Right cardiac atrium (tissue), 5 donors: ENCODE measurements at regions not wholly inside any gene's neighbourhood (a gene's known extent, or its start where the extent isn't known, plus 50 kb on each side); places are given as distances from the start of the nearest gene placed in this dataset.
A peak's percentile ranks its signal among the peaks of the same experiment; 100 is the strongest.

ENCODE experiments used
- ATAC-seq, 2 donors: fragments of 200-7000 bp; cut with Tn5 transposase; one replicate each; pipeline versions ENCODE4 v1.8.0 to v1.9.1; 2020; ENCODE audit warnings: moderate library complexity in 2 of 2, mild to moderate bottlenecking in 1 of 2
- DNase-seq, 3 donors: peaks; one replicate each; pipeline ENCODE4 v3.0.0-alpha.2; 2020
- H3K27ac ChIP-seq: one replicate; pipeline ENCODE4 v1.5.1; 2013; ENCODE audit warnings: mild to moderate bottlenecking, low read length, control low read depth, moderate library complexity
- H3K27me3 ChIP-seq: one replicate; pipeline ENCODE4 v1.6.1; 2013; ENCODE audit not compliant: control insufficient read depth, insufficient read depth
- H3K4me1 ChIP-seq: one replicate; pipeline ENCODE4 v1.6.1; 2013; ENCODE audit warnings: low read length; ENCODE audit not compliant: control insufficient read depth, insufficient read depth
- H3K4me3 ChIP-seq: one replicate; pipeline ENCODE4 v1.5.1; 2013; ENCODE audit warnings: low read length, control low read depth
- H3K9me3 ChIP-seq: one replicate; pipeline ENCODE4 v1.6.1; 2013; ENCODE audit warnings: low read length; ENCODE audit not compliant: control insufficient read depth
- WGBS: extraction: QIAGEN DNeasy Blood & Tissue Kit; methylation state at CpG from one replicate; pipeline ENCODE4 v1.1.7; 2013; 5-methylcytosine and 5-hydroxymethylcytosine counted together
- intact Hi-C, 4 donors: fragments of 100-400 bp; cut with DNase I; formaldehyde crosslinking; loops; one replicate each; pipeline versions ENCODE4 v1.11.0 to v1.14.0; 2022 to 2023
- donor health status: healthy with polysubstance abuse.
- donor health status: DM: no; HTN: yes; CAD: no.
- donor health status: DM: no; HTN: no; CAD: no.
- donor health status: DM: no; HTN: yes; CAD: no; lungs with severe emphysema.
- donor health status: DM: yes; HTN: yes; CAD: no.

DNA sequence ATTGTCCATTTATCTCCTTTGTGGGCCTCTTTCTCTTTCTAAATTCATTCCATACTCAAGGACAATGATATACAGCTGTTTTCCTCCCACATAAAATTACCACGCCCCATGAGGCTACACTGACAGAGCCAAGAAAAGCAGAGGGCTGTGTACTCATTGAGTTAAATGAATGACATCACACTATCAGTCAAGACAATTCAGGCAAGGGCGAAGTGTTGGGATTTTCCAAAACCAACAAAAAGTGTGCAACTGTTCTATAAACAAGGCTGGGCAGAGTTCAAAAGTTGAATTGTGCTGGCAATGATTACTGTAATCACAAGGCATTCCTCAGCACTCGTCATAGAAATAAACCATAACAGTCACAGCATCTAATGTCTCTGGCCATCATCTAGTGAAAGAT lies 799.6 kb upstream of the DIAPH2 start:
- ATAC-seq (peak; percentile 97 to 98), DNase-seq (peak in 1 of 3 donors; percentile 56)
- Histone ChIP-seq H3K9me3 (no peaks in the 10 kb centered on the region), H3K4me1 (no peaks in the 10 kb centered on the region), H3K27me3 (no peaks in the 10 kb centered on the region), H3K27ac (no peak overlapping the region), H3K4me3 (no peak overlapping the region)
- 24% methylated on average over 3 of the region's 3 CpGs for WGBS
- intact Hi-C loops, result no loop called here

DNA sequence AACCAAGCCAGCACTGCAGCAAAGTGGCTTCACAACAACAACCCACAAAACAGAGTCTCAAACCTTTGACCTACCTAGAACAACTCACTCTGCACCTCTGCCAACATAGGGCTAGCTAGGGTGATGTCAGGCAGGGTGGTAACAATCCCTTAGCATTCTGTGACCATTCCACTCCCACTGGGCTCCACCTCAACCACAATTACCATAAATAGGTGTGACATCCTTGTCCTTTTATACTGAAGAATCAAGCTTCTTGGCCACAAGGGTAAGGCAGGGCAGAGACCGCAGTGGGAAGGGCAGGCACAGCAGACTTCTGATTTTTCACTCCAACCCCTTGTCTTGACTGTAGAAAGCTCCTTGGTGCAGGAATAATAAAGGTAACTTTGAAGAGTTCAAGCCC lies 795.4 kb upstream of the DIAPH2 start:
- intact Hi-C loops, result no loop called here
- H3K9me3 ChIP-seq, result no peaks in the 10 kb centered on the region
- DNase-seq, result no peak
- no peaks in the 10 kb centered on the region for H3K27me3 ChIP-seq
- no peaks in the 10 kb centered on the region for H3K4me1 ChIP-seq
- ATAC-seq, result no peak
- 95% methylated on average over 1 of the region's 1 CpG for WGBS
- no peak overlapping the region for H3K27ac ChIP-seq
- no peak overlapping the region for H3K4me3 ChIP-seq

DNA sequence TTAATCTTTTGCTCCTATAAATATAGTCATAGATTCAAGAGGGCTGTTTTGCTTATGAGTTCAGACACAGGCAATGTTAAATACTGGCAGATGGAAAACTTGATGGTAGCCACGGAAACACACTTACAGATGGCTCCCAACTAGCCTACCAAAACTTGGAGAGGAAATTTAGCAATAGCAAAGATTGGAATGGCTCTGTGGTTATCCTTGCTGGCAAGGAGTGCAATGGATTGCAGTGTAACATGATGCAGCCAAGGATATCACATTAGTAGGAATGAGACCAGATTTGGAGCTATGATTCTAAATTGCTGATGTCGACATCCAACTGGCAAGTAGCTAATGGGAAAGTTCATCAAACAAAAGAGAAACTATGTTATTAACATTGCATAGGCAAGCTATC lies 791.0 kb upstream of the DIAPH2 start:
- H3K4me3 ChIP-seq, result no peak overlapping the region
- ATAC-seq (peak; percentile 71 to 74), DNase-seq (no peak)
- no peaks in the 10 kb centered on the region for H3K9me3 ChIP-seq
- no peaks in the 10 kb centered on the region for H3K27me3 ChIP-seq
- no peaks in the 10 kb centered on the region for H3K4me1 ChIP-seq
- WGBS, result 54% methylated on average over 2 of the region's 2 CpGs
- H3K27ac ChIP-seq, result no peak overlapping the region
- intact Hi-C loops, result no loop called here

DNA sequence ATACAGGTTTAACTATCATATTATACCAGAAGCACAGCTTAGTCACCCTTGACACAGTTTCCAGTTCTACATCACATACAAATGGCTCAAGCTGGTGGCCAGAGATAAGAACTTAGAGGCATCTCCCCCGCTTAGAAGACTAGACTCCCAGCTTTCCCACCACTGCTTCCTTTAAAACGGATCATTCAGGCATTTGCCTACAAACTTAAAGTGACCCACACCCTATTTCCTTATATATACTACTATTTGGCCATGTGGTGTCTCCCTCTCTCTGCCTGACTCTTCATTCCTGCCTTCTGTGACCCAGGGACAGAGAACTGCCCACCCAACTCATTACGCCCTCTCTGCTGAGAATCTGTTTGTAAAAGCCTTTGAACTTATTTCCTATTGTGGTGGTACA lies 781.2 kb upstream of the DIAPH2 start:
- ATAC-seq (peak in 1 of 2 donors; percentile 21), DNase-seq (no peak)
- 30% methylated on average over 3 of the region's 3 CpGs for WGBS
- H3K4me3 ChIP-seq, result no peak overlapping the region
- no peaks in the 10 kb centered on the region for H3K4me1 ChIP-seq
- no peaks in the 10 kb centered on the region for H3K27me3 ChIP-seq
- intact Hi-C loops, result no loop called here
- H3K27ac ChIP-seq, result no peak overlapping the region
- no peaks in the 10 kb centered on the region for H3K9me3 ChIP-seq

DNA sequence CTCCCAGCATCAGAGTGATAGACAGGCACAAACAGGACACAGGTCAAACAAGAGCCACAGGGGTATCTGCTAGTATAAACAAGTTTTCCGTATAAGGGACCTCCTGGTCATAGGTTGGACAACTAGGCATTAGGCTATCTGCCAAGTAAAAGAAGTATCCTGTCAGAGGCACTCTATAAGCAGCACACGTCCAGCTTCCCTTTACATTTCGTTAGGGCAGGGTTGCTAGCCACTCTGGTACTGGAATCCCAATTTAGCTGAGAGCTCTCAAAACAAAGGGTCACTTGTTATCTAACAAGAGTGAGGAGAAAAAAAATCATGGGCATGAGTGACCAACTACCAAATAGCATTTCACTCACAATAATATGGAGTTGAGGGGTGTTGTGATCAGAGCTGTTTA lies 780.7 kb upstream of the DIAPH2 start:
- intact Hi-C loops, result no loop called here
- no peak for DNase-seq
- WGBS, result 37% methylated on average over 3 of the region's 3 CpGs
- ATAC-seq, result no peak
- no peaks in the 10 kb centered on the region for H3K4me1 ChIP-seq
- H3K9me3 ChIP-seq, result no peaks in the 10 kb centered on the region
- no peak overlapping the region for H3K4me3 ChIP-seq
- H3K27ac ChIP-seq, result no peak overlapping the region
- no peaks in the 10 kb centered on the region for H3K27me3 ChIP-seq

DNA sequence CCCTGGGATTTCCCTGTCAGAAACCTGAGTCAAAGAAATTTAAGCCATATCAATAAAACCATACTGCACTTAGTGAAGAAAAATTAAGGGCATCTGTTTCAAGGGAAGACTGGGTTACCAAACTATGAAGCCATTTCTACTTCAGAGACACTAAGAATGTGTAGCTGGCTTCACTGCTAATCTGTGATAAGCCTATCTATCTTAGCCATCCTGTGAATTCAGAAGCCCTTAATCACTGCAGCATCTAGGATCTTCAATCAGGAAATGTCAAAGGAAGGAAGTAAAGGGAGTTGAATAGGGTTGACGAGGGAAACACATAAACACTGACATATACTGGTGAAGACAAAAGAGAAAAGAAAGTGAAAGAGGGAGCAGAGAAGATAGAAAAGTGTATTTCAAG lies 777.6 kb upstream of the DIAPH2 start:
- ATAC-seq (no peak), DNase-seq (no peak)
- Histone ChIP-seq H3K4me1 (no peaks in the 10 kb centered on the region), H3K9me3 (no peaks in the 10 kb centered on the region), H3K4me3 (no peak overlapping the region), H3K27me3 (no peaks in the 10 kb centered on the region), H3K27ac (no peak overlapping the region)
- 48% methylated on average over 1 of the region's 1 CpG for WGBS
- intact Hi-C loops, result no loop called here

DNA sequence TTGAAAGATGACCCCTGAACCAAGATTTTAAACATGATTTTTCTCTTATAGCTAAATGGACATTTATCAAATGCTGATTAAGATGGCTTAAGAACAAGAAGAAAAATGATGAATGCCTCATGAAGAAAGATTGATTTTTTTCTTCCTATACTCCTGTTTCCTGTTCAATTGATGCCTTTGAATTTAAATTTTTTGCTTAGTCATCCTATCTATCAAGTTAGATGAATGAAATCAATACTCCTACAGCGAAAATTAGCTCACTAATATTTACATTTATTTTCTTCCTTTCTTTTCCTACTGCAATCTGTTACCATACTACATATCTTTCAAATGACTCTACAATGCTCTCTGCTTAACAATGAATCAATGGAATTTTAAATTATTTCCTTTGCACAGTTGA lies 773.6 kb upstream of the DIAPH2 start:
- no peaks in the 10 kb centered on the region for H3K4me1 ChIP-seq
- no peaks in the 10 kb centered on the region for H3K27me3 ChIP-seq
- WGBS, result 82% methylated on average over 1 of the region's 1 CpG
- no peak for DNase-seq
- no peak for ATAC-seq
- no peak overlapping the region for H3K27ac ChIP-seq
- H3K4me3 ChIP-seq, result no peak overlapping the region
- H3K9me3 ChIP-seq, result no peaks in the 10 kb centered on the region
- intact Hi-C loops, result no loop called here

DNA sequence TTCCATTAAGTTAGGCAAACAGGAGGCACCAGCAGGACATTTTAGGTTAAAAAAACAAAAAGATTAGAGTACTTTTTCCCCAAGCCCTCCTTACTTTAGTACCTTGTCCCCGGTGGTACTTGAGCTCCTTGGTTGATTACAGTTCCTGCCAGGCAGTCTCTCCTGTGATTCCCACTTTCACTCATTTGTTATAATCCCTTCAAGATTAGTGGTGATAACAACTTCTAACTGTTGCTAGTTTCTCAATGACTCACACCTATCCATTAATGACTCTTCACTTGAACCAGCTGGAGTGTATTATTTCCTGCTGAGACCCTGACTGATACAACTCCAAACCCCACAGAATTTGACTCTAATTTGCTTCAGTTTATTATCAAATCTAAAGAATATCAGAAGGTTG lies 765.0 kb upstream of the DIAPH2 start:
- Histone ChIP-seq H3K9me3 (no peaks in the 10 kb centered on the region), H3K4me3 (no peak overlapping the region), H3K27me3 (no peaks in the 10 kb centered on the region), H3K4me1 (no peaks in the 10 kb centered on the region), H3K27ac (no peak overlapping the region)
- intact Hi-C loops, result no loop called here
- 60% methylated on average over 1 of the region's 1 CpG for WGBS
- ATAC-seq (no peak), DNase-seq (no peak)

DNA sequence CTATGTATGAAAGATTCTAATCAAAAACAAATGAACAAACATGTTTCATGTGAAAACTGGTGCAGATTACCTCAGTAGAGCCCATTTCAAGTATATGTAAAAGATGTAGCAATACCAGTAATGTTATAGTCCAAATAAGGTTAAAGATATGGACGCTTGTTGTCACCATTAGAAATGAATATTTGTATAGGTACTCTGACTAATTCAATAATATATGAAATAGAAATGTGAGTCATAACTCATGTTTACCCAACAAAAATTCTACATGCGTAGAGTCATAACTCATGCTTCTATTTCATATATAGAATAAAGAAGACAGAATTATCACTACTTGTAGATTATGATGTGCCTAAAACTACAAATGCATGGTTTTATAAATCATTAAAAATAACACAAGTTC lies 739.1 kb upstream of the DIAPH2 start:
- Histone ChIP-seq H3K27ac (no peak overlapping the region), H3K27me3 (no peaks in the 10 kb centered on the region), H3K4me1 (no peaks in the 10 kb centered on the region), H3K9me3 (no peaks in the 10 kb centered on the region), H3K4me3 (no peak overlapping the region)
- WGBS, result 89% methylated on average over 2 of the region's 2 CpGs
- DNase-seq (no peak), ATAC-seq (no peak)
- intact Hi-C loops, result no loop called here

DNA sequence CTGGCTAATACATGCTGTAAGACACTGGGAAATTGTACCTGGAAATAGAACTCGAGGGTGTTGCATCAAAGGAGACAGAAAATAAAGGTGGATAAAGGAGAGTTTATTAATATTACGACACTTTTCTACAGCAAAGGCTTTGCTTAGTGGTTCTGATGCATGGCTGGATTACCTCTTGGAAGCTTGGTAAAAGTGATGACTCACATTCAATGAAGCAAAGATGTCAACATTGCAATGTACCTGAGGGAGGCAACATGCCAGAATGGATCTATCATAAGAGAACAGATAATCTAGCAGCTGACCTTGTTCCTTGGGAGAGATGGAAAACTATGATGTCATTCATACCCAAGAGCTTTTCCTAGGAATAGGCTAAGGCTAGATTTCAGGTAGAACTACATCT lies 735.1 kb upstream of the DIAPH2 start:
- intact Hi-C loops, result no loop called here
- Histone ChIP-seq H3K4me1 (no peaks in the 10 kb centered on the region), H3K9me3 (no peaks in the 10 kb centered on the region), H3K27ac (no peak overlapping the region), H3K4me3 (no peak overlapping the region), H3K27me3 (no peaks in the 10 kb centered on the region)
- 75% methylated on average over 2 of the region's 2 CpGs for WGBS
- DNase-seq (no peak), ATAC-seq (no peak)

DNA sequence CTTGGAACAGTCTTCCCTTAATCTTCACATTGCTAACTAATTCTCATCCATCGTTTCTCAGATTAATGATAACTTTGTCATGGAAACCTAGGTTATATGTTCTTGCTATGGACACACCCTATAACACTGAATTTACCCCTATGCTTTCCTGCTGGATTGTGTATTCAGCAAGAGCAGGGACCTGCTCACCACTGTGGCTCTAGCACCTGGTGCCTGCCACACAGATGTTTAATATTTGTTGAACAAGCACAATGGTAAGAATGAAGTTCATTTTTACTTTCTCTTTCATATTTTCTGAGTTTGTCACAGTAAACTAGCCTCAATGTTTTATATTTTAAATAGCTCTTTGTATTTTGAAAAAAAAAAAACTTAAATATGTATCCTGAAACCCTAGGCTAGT lies 734.0 kb upstream of the DIAPH2 start:
- no peaks in the 10 kb centered on the region for H3K4me1 ChIP-seq
- no peak overlapping the region for H3K4me3 ChIP-seq
- ATAC-seq, result no peak
- no peak for DNase-seq
- no peak overlapping the region for H3K27ac ChIP-seq
- intact Hi-C loops, result no loop called here
- H3K27me3 ChIP-seq, result no peaks in the 10 kb centered on the region
- H3K9me3 ChIP-seq, result no peaks in the 10 kb centered on the region
- 53% methylated on average over 1 of the region's 1 CpG for WGBS

DNA sequence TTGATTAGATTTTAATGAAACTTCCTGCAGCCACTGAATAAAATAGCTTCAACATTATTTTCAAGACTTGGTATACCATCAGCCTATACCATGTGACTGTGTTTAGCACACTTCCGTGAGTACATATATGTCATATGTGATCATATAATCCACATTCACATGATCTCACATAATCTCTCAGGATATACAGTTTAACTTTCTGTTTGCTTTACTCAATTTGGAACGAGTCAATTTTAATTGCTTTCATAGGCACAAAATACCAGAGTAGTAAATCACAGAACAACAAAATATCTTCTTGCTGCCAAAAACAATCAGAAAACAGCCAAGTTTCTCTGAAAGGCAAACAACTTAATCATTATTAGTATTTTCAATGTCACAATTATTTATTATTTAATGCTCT lies 731.1 kb upstream of the DIAPH2 start:
- H3K27me3 ChIP-seq, result no peaks in the 10 kb centered on the region
- no peak overlapping the region for H3K27ac ChIP-seq
- no peaks in the 10 kb centered on the region for H3K4me1 ChIP-seq
- H3K4me3 ChIP-seq, result no peak overlapping the region
- 51% methylated on average over 2 of the region's 2 CpGs for WGBS
- H3K9me3 ChIP-seq, result no peaks in the 10 kb centered on the region
- DNase-seq, result no peak
- intact Hi-C loops, result no loop called here
- ATAC-seq, result no peak
